ENCODE measurements at regions not wholly inside any gene's neighbourhood (a gene's known extent, or its start where the extent isn't known, plus 50 kb on each side); places are given as distances from the start of the nearest gene placed in this dataset.
"Not testable (repeated sequence)": the region's sequence is repeated elsewhere in the genome, so short reads cannot be mapped to it uniquely, and the experiment has no call there.

- DNase-seq: no peak
These were observed 177.0 kb upstream of the TBX3 start for GRCh38 chr12:114860969-114861368.

DNA sequence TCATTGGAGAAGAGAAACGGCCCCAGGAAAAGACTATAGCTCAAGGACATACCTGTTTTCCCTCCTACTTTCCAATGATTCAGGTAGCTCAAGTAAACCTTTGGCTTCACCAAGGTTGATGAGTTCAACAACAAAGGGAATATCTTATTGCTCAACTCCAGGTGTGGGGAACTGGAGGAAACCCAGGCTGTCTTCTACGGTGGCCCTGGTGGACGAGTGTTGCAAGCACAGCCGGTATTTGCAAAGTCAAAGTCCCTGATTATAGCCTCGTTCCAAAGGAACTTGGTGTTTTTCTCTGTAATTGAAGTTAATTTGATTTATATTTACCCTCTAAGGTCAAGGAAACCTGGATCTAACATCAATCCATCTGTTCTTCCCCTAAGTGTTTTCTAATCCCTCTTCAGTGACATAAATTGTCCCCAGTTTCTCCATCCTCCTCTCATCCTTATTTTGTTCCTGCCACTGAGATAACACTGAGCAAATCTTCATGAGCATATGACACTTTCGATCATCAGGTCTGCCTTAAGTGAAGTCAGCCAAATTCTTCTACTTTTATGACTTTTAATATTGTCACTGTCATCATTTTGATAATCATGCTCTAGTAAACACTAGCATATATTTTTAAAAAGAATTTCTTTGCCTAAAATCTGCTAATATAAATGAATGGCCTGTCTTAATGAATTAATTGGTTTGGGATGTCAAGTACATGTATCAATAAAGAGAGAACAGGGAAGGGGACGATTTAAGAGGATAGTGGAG is 174.6 kb upstream of the TBX3 start:
- DNase-seq: no peak

GRCh38 chr12:114855678-114856077 is 171.7 kb upstream of the TBX3 start:
- no peak for DNase-seq

DNA sequence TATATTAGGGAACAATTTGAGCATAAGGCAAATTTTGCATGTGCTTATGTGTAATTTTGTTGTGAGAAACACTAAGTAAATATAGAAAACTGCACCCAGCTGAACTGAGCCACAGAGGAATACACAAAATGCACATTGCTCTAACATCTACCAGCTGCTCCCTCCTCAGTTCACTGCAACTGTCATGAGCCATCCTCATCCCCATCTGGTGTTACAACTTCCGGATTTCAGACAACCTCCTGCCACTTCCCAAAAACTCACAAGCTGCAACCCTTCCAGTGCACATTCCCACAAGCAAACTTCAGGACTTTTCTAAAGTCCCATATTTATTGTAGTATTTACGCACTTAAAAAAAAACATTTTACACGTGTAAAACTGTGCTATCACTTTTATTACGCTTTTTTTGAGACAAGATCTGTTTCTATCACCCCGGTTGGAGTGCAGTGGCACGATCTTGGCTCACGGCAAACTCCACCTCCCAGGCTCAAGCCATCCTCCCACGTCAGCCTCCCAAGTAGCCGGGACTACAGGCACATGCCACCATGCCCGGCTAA is 169.1 kb upstream of the TBX3 start:
- no peak for DNase-seq

- DNase-seq: no peak
These were observed 168.0 kb upstream of the TBX3 start for GRCh38 chr12:114851981-114852380.

DNA sequence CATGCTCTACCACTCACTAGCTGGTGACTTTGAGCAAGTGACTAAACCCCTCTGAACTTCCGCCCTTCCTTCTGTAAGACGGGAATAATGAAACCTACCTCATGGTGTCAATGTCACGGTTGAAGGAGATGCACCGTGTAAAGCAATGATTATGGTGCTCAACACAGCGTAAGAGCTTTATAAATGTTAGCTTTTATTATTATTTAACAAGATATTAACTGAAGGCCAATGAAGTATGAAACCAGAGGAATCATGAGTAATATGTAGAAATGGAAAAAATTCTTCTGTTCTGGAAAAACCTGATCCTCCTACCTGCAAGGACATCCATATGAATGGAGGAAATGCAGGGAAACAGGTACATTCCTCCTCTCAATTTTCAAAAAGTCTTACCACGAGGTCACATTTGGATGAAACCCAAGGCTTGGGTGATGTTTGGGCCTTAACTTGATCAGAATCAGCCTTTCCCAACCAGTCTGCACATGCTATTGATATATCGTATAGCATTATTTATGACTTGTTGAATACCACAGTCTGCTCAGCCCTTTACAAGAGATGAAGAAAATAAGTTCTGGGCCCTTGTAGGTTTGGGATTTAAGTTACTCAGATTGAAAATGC is 166.8 kb upstream of the TBX3 start:
- DNase-seq: no peak

GRCh38 chr12:114848666-114849065 is 164.7 kb upstream of the TBX3 start:
- DNase-seq: no peak

DNA sequence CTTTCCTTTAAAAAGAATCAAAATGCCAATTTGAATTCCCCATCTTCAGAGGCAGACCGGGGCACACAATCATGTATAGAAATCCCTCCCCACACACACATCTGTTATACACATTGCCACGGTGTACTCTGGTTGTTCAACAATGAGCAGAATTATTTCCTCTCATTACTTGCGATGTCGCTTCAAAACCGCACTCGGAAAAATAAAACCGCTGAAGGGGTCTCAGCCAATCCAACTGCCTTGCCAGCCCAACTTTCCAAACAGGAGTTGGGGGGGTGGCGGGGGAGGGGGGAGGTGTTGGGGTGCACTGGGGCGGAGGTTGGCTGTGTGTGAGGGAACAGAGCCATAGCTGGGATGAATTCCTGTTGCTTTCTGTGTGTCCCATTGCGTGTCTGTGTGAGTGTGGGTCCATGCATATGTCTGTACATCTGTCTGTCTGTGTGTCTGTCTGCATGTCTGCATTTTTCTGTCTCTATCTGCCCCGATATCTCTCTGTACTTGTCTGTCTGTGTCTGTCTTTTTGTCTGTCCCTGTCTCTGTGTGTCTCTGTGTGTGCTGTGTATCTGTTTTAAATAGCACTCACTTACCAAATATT is 163.6 kb upstream of the TBX3 start:
- no peak for DNase-seq

DNA sequence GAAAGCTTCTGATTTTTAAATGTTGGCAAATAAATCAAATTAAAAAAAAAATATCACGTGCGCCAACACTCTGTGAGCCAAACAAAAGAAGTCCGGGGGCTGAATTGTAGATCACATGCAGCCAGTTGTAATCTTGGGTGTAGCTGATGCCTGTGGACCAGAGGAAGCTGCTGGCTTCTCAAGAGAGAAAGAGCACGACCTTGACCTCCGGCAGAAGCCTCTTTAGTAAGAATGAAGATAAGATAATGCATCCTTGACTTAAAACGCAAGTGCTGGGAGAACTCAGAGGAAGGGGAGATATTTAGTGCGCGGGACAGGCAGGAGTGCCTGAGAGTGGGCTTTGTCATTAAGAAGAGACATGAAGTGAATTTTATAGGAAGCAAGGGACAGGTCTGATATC is 162.8 kb upstream of the TBX3 start:
- DNase-seq: no peak

DNA sequence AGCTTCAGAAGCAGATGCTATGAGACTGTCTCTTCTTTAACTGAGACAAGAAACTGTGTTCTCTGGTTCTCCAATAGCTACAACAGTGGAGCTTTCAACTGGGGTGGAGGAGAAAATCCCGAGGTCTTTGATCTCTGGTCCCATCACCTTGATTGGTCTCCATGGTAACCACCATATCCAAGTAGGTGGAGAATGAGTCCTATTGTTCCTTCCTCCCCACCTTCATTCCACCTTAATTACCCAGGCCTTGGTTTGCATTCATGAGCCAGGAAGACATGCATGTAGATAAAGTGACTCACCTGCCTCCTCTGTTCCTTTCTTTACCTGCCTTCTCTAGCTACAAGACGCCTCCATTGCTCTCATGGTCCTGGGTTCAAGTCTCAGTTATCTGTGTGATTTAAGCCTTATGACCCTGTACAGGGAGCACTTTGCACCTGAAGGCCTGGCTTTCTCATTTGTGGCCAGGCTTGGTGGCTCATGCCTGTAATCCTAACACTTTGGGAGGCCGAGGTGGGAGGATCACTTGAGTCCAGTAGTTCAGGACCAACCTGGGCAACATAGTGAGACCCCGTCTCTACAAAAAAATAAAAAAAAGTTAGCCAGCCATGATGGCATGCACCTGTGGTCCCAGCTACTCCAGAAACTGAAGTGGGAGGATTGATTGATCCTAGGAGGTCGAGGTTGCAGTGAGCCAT is 157.7 kb upstream of the TBX3 start:
- DNase-seq: no peak

- DNase-seq: no peak
These were observed 154.5 kb upstream of the TBX3 start for GRCh38 chr12:114838480-114838879.

GRCh38 chr12:114836609-114837008 is 152.6 kb upstream of the TBX3 start:
- no peak for DNase-seq

DNA sequence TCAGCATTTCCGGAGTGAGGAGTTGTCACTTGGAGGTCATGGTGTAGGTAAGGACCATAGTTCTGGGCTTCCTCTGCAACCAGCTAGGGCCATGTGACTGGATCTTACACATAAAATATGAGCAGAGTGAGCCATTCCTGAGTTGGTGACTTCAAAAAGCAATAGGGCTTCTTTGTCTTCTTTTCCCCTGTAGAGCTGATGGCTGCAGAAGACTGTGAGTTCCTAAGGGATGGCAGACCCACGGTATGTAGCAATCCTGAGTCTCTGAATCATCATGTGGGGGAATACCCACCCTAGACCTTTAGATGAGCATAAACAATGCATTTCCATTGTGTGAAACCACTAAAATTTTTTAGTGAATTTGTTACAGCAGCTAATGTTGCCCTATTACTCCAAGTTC is 151.1 kb upstream of the TBX3 start:
- no peak for DNase-seq

DNA sequence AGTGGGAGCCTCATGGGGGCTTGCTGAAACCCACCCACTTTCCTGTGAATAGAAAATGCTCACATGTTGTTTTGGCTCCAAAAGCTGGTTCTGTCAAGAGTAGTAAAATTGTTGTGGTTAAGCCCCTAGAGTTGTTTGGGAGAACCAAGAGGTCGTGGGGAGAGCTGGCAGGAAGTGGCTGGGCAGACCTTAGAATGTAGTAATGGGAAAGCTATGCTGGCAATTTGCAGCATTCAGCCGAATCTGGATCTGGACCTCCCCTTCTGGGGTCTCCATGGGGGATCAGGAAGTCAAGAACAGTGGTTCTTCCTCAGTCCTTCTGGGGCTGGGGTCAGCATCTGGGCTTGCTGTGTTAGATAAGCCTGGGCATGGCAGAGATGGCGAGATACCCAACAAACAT is 150.6 kb upstream of the TBX3 start:
- DNase-seq: no peak

DNA sequence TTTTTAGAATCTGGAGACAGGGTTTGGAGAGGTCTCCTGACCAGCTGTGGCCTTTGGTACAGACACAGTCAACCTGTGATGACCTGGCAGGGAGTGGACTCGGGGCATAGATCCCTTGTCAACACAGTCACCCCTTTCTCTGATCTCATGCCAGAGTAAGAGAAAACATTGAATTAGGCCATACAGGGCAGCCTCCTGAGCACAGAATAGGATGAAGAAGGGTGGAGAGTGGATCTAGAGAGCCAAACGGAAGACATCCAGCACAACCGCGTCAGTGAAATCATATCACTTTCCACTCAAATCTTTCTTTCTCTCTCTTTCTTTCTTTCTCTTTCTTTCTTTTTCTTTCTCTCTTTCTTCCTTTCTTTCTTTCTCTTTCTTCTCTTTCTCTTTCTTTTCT is 145.9 kb upstream of the TBX3 start:
- DNase-seq: no peak

DNA sequence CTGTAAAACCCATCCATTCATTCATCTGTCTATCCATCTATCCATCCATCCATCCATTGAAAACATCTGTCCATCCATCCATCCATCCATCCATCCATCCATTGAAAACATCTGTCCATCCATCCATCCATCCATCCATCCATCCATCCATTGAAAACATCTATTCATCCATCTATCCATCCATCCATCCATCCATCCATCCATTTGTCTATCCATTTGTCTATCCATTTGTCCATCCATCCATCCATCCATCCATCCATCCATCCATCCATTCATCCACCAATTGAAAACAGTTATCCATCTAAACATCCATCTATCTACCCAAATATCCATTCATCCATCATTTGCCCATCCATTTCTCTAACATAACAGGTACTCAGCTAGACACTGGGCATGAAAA is 145.3 kb upstream of the TBX3 start:
- DNase-seq: not testable (repeated sequence)

DNA sequence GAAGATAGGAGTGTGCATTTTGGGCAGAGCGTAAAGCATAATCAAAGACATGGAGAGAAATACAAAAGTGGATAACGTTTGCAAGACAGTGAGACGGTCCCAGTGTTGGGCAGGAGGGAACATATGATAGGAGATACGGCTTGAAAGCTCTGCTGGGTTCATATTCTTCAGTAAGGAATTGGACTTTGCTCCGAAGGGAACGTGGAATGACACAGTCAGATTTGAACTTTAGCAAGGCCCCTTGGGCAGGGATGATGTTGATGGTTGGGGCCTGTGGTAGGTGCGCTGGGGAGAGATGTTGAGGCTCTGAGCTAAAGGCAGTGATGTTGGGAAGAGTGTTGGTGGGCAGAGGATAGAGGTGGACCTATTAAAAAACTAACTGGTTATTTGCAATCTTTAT is 143.5 kb upstream of the TBX3 start:
- DNase-seq: no peak

DNA sequence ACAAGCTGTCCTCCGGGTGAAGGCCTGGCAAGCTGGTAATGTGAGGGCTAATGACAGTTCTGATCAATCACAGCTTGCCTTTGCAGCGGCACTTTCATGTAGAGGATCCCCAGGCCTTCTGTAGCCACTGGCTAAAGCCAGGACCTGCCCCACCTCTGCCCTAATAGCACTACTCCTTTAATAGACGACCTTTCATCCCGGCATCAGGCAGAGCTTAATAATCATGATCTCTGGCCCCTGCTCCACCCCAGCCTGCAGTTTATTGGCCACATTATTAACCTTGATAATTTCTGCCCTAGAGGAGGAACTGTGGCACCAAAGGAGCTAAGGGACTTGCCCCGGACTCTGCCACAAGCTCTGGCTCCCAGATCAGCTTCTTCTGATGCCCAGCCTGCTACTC is 142.3 kb upstream of the TBX3 start:
- no peak for DNase-seq

- DNase-seq: no peak
These were observed 139.7 kb upstream of the TBX3 start for GRCh38 chr12:114823724-114824123.

DNA sequence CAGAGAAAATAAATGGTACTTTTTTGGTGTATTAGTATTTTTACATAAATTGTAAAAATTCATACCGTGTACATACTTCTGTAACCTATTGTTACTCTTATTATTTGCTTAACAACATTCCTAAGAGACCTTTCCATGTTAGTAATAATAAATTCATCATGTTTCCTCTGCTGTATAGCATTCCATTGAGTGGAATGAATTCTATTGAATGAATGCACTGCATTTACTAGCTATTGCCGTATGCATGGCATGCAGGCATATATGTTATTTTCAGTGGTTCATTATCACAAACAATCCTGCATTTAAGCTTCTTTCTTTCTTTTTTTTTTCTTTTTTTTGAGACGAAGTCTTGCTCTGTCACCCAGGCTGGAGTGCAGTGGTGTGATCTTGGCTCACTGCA is 137.6 kb upstream of the TBX3 start:
- DNase-seq: no peak

DNA sequence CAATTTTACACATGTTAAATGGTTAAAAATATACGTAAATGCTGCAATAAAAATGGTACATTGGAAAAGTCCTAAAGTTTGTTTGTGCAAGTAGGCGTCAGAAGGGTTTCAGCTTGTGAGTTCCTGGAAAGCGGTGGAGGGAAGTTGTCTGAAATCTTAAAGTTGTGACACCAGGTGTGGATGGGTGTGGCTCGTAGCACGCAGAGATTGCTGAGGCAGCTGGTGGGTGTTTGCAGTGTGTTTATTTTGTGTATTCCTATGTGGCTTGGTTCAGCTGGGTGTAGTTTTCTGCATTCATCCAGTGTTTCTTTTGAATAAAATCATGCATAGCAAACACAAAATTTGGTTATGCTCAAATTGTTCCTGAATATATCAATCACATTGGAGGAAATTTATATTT is 136.8 kb upstream of the TBX3 start:
- no peak for DNase-seq

GRCh38 chr12:114817571-114818425 is 133.8 kb upstream of the TBX3 start:
- no peak for DNase-seq
